Breast epithelium (tissue), 3 donors: ENCODE measurements at regions not wholly inside any gene's neighbourhood (a gene's known extent, or its start where the extent isn't known, plus 50 kb on each side); places are given as distances from the start of the nearest gene placed in this dataset.

Source experiments
- CTCF ChIP-seq, 3 donors: fragments of 450-650 bp; IDR thresholded peaks; one replicate each; pipeline ENCODE4 v1.5.1; 2016 to 2017; ENCODE audit warnings: antibody characterized with exemption in 3 of 3, mild to moderate bottlenecking in 3 of 3, moderate library complexity in 3 of 3
- POLR2A ChIP-seq: fragments of 450-650 bp; IDR thresholded peaks from one replicate; pipeline ENCODE4 v1.6.1; 2016; ENCODE audit warnings: antibody characterized with exemption, mild to moderate bottlenecking, moderate library complexity
- POLR2AphosphoS5 ChIP-seq, 3 donors: sonication (generic); formaldehyde crosslinking; IDR thresholded peaks; one replicate each; pipeline ENCODE4 v1.6.1; 2017; ENCODE audit warnings: antibody characterized with exemption in 3 of 3

- TF ChIP-seq POLR2A, result no peak
- TF ChIP-seq CTCF (IDR thresholded peaks at IDR 0.05), result no peak
- no peak for TF ChIP-seq POLR2AphosphoS5 (IDR thresholded peaks at IDR 0.05)
Measured at GRCh38 chr7:46566097-46566774, 645.2 kb upstream of the IGFBP3 start.
